NAMALWA (cell line): ENCODE measurements at regions not wholly inside any gene's neighbourhood (a gene's known extent, or its start where the extent isn't known, plus 50 kb on each side); places are given as distances from the start of the nearest gene placed in this dataset.

Experiments used
- DNase-seq: peaks from one replicate; pipeline ENCODE4 v3.0.0-alpha.2; 2015; ENCODE audit warnings: low spot score

- DNase-seq = no peak
These were observed 311.2 kb upstream of the SEMA3D start for GRCh38 chr7:85498031-85498430.

DNA sequence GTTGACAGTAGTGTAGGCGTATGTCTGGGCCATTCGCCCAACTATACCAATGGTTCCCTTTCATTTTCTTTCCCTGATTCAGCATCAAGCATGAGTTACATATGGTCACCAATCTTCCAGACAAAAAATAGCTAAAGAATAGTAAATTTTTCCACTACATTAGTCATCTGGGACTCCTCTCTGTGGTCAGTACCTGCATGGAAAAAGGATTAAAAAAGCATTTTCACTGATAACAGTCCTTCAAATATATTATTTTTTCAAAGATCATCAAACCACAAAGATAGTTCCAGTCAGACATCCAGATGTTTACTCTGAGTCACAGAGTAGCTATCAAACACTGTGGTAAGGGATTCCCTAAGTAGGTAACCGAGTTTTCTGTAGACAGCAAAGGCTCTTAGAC lies 302.6 kb upstream of the SEMA3D start:
- no peak for DNase-seq

- no peak for DNase-seq
These were observed 301.6 kb upstream of the SEMA3D start for GRCh38 chr7:85488406-85488805.

GRCh38 chr7:85483177-85483576 lies 296.3 kb upstream of the SEMA3D start:
- no peak for DNase-seq

GRCh38 chr7:85480666-85481065 lies 293.8 kb upstream of the SEMA3D start:
- DNase-seq = no peak

- no peak for DNase-seq
These were observed 293.2 kb upstream of the SEMA3D start for GRCh38 chr7:85479918-85480643.

- no peak for DNase-seq
These were observed 291.7 kb upstream of the SEMA3D start for GRCh38 chr7:85478530-85478929.

GRCh38 chr7:85475476-85475875 lies 288.6 kb upstream of the SEMA3D start:
- DNase-seq = no peak

DNA sequence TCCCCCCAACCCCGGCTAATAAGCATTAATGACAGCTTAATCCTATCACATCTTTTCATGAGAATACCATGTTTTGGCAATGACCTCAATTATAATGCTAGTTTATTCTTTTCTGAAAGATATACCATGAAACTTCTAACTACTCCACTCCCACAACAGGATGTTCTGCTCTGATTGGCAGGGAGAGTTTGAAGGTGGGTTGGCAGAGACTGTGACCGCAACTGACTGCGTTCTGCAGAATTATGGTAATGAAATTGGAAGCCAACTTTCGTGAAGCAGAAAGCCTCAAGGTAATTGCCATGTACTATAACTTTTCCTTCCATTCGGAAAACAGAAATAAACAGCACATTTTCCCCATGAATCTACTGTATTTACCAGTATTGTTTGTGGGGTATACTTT lies 288.2 kb upstream of the SEMA3D start:
- DNase-seq = no peak

DNA sequence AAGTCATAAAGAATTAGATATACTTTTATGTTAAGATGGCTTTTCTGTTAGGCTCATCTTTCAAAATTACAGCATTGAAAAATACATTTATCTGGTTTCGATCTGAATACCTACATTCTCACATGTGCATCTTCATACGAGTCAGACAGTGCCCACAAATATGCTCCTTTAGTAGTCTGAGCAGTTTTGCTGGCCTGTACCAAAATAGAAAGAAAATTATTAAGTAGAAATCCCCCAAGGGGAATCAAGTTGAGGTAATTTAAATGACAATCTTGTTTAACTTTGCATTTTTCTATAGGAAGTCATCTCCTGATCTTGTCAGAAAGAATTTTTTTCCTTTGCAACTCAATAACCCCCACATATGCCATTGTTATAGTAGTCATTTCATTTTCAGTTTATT lies 287.4 kb upstream of the SEMA3D start:
- DNase-seq = no peak

GRCh38 chr7:85471740-85472139 lies 284.9 kb upstream of the SEMA3D start:
- no peak for DNase-seq

GRCh38 chr7:85471307-85471706 lies 284.5 kb upstream of the SEMA3D start:
- DNase-seq = no peak

DNA sequence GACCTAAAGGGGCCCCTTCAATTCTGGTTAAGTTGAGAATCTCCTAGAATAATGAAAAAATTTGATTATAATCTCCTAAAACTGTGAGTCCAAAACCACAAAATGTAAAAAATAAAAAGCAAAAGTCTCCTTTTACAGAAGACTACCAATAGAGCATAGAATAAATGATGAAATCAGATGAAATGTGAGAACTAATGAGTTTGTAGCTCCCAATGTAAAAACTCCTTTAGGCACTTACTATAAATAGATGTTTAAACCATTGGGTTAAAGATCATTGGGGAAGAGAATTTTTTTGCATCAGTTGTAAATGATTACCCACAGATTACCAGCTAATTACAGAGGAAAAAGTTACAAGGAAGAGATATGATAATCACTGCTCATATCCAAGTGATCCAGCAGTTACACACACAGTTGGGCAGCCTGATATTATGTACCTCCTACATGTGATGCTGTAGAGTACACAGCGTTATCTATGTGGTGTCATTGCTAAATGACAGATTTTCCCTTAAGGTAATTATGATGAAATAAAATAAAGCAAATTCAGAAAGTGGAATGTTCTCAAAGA lies 282.7 kb upstream of the SEMA3D start:
- DNase-seq = no peak

GRCh38 chr7:85464042-85464651 lies 277.3 kb upstream of the SEMA3D start:
- peak; percentile 42 for DNase-seq

GRCh38 chr7:85462671-85463070 lies 275.8 kb upstream of the SEMA3D start:
- no peak for DNase-seq

- no peak for DNase-seq
These were observed 271.1 kb upstream of the SEMA3D start for GRCh38 chr7:85457911-85458310.

GRCh38 chr7:85456254-85456653 lies 269.4 kb upstream of the SEMA3D start:
- no peak for DNase-seq

- DNase-seq = no peak
These were observed 268.0 kb upstream of the SEMA3D start for GRCh38 chr7:85454904-85455303.

DNA sequence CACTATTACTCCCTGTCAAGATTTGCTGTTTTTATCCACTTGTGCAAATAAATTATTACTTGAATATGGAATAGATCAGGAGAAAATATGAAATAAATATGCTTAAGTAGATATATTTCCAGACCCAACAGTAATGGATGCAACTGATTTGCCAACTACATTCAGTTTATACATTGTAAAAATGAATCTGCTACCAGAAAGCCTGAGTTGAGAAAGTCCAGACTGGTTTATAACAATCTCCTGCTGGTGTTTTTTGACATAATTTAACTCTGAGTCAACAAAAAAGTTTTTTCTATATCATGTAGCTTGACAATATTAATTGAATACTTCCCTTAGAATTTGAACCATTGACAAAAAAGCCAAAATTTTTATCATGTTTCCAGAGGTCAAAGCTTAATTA lies 265.8 kb upstream of the SEMA3D start:
- DNase-seq = no peak

DNA sequence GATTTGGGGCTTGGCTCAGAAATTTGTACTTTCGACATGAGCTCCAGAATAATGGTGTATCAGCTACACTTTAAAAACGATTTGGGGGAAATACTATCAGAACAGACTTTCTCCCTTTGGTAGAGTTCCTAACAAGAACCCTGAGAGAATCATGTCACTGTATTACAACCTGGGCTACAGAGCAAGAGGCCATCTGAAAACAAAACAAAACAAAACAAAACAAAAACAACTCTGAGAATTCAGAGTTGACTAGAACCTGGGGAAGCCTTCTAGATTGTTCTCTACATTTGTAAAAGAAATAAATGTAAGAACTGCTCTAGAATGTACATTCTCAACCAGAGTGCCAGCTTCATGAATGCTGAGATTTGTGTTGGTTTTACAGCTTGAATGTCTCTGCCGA lies 262.6 kb upstream of the SEMA3D start:
- DNase-seq = no peak

GRCh38 chr7:85447004-85447403 lies 260.1 kb upstream of the SEMA3D start:
- no peak for DNase-seq

DNA sequence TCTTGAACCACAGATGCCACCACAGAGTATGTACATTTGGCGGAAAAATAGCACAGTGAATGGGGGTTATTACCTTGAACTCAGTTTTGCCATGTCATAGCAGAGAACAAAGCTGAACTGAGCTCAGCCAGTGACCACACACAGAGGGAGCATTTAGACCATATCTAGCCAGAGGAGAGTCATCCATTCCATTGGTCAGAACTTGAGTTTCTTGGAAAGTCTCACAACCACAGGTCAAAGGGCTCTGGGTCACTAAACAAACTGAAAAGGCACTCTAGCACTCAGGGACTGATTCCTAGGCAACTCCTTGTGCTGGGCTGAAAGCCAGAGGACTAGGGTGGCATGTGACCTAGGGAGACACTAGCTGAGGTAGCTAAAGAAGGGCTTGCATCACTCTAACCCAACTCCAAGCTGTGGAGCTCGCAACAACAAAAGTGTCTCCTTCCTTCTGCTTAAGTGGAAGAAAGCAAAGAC lies 239.7 kb upstream of the SEMA3D start:
- no peak for DNase-seq

DNA sequence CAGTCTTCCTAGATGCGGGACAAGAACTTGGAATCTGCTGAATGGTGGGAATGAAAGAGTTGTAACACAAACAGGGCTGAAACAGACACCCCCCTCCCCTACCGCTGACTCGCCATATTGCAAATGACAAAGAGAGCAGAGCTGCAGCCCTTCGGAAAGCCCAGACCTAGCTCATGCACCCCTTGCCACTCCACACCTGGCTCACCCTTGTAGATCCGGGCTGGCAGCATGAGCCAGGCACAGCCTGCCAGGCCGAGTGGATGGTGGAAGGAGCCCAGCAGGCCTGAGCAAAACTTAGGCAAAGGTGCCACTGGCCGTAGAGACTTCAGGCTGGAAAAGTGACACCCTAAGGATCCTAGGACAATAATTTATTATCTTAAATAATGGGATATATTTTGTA lies 237.4 kb upstream of the SEMA3D start:
- DNase-seq = no peak
